SK-N-SH treated with all-trans-retinoic acid at 6 μM for 48 hours (cell line): ENCODE measurements at regions not wholly inside any gene's neighbourhood (a gene's known extent, or its start where the extent isn't known, plus 50 kb on each side); places are given as distances from the start of the nearest gene placed in this dataset.

ENCODE experiments used
- ARNTL ChIP-seq: fragments of 450-650 bp; formaldehyde crosslinking; IDR thresholded peaks from 2 replicates; pipeline ENCODE4 v1.5.0; 2020; ENCODE audit warnings: low read depth, mild to moderate bottlenecking, moderate library complexity, borderline replicate concordance
- CSDC2 ChIP-seq: fragments of 250-450 bp; sonication (Bioruptor Pico); IDR thresholded peaks from 2 replicates; pipeline ENCODE4 v1.5.0; 2020; ENCODE audit warnings: mild to moderate bottlenecking, moderate library complexity
- CSRNP3 ChIP-seq: fragments of 250-450 bp; sonication (Bioruptor Pico); IDR thresholded peaks from 2 replicates; pipeline ENCODE4 v1.5.1; 2021; ENCODE audit warnings: mild to moderate bottlenecking, moderate library complexity
- ESRRG ChIP-seq: fragments of 250-450 bp; sonication (Bioruptor Pico); IDR thresholded peaks from 2 replicates; pipeline ENCODE4 v1.6.1; 2021; ENCODE audit warnings: mild to moderate bottlenecking
- GLIS3 ChIP-seq: fragments of 250-450 bp; sonication (Bioruptor Pico); IDR thresholded peaks from 2 replicates; pipeline ENCODE4 v1.5.0; 2020; ENCODE audit warnings: mild to moderate bottlenecking, moderate library complexity
- PATZ1 ChIP-seq: fragments of 250-450 bp; sonication (Bioruptor Pico); IDR thresholded peaks from 2 replicates; pipeline ENCODE4 v1.8.0; 2020; ENCODE audit warnings: mild to moderate bottlenecking, moderate library complexity, borderline replicate concordance
- PPARA ChIP-seq: fragments of 250-450 bp; sonication (Bioruptor Pico); IDR thresholded peaks from 2 replicates; pipeline ENCODE4 v1.5.0; 2020; ENCODE audit warnings: mild to moderate bottlenecking, borderline replicate concordance
- TCF4 ChIP-seq: fragments of 250-450 bp; sonication (Bioruptor Pico); IDR thresholded peaks from 2 replicates; pipeline ENCODE4 v1.8.0; 2021; ENCODE audit warnings: mild to moderate bottlenecking, moderate library complexity, borderline replicate concordance
- ZC3H10 ChIP-seq: fragments of 250-450 bp; sonication (Bioruptor Pico); IDR thresholded peaks from 2 replicates; pipeline ENCODE4 v1.5.1; 2021; ENCODE audit warnings: mild to moderate bottlenecking, moderate library complexity
- ZFP3 ChIP-seq: fragments of 250-450 bp; sonication (Bioruptor Pico); IDR thresholded peaks from 2 replicates; pipeline ENCODE4 v1.5.0; 2020; ENCODE audit warnings: mild to moderate bottlenecking, moderate library complexity
- ZNF565 ChIP-seq: fragments of 450-650 bp; formaldehyde crosslinking; conservative IDR thresholded peaks from 2 replicates; pipeline ENCODE4 v1.5.0; 2020; ENCODE audit warnings: low read depth, mild to moderate bottlenecking, moderate library complexity
- ZNF8 ChIP-seq: fragments of 450-650 bp; formaldehyde crosslinking; IDR thresholded peaks from 2 replicates; pipeline ENCODE4 v1.5.0; 2020; ENCODE audit warnings: mild to moderate bottlenecking, moderate library complexity
- TF ChIP-seq, protein P1 (sequence below): fragments of 250-450 bp; sonication (Bioruptor Pico); IDR thresholded peaks from 2 replicates; pipeline ENCODE4 v1.5.1; 2020; ENCODE audit warnings: low read depth, mild to moderate bottlenecking, moderate library complexity

GRCh38 chr10:108254089-108254488 is 1089.6 kb upstream of the SORCS1 start:
- TF ChIP-seq CSRNP3 (CRISPR knock-in tag), result no peak
- no peak for TF ChIP-seq ESRRG (CRISPR knock-in tag)
- TF ChIP-seq ARNTL (CRISPR knock-in tag), result no peak
- TF ChIP-seq CSDC2 (CRISPR knock-in tag), result no peak
- TF ChIP-seq ZFP3 (CRISPR knock-in tag), result no peak
- TF ChIP-seq, protein P1, sequence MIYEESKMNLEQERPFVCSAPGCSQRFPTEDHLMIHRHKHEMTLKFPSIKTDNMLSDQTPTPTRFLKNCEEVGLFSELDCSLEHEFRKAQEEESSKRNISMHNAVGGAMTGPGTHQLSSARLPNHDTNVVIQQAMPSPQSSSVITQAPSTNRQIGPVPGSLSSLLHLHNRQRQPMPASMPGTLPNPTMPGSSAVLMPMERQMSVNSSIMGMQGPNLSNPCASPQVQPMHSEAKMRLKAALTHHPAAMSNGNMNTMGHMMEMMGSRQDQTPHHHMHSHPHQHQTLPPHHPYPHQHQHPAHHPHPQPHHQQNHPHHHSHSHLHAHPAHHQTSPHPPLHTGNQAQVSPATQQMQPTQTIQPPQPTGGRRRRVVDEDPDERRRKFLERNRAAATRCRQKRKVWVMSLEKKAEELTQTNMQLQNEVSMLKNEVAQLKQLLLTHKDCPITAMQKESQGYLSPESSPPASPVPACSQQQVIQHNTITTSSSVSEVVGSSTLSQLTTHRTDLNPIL, result no peak
- TF ChIP-seq ZNF8 (CRISPR knock-in tag), result no peak
- TF ChIP-seq PATZ1 (CRISPR knock-in tag), result no peak
- TF ChIP-seq ZC3H10 (CRISPR knock-in tag), result no peak
- TF ChIP-seq PPARA (CRISPR knock-in tag), result no peak
- no peak for TF ChIP-seq ZNF565 (CRISPR knock-in tag)
- TF ChIP-seq GLIS3 (CRISPR knock-in tag), result no peak
- TF ChIP-seq TCF4 (CRISPR knock-in tag), result no peak
